NB4 (cell line): ENCODE measurements at regions not wholly inside any gene's neighbourhood (a gene's known extent, or its start where the extent isn't known, plus 50 kb on each side); places are given as distances from the start of the nearest gene placed in this dataset.

ENCODE experiments used
- CTCF ChIP-seq: IDR thresholded peaks from one replicate; pipeline ENCODE4 v1.5.1; 2012; ENCODE audit warnings: low read depth, low read length
- MAX ChIP-seq: IDR thresholded peaks from 2 replicates; pipeline ENCODE4 v1.6.1; 2011; ENCODE audit warnings: low read depth, low read length
- MYC ChIP-seq: IDR thresholded peaks from 2 replicates; pipeline ENCODE4 v1.6.1; 2011; ENCODE audit warnings: low read depth, low read length
- POLR2A ChIP-seq: IDR thresholded peaks from 2 replicates; pipeline ENCODE4 v1.6.1; 2011; ENCODE audit warnings: mild to moderate bottlenecking; ENCODE audit not compliant: insufficient read length; ENCODE audit errors: extremely low read depth

DNA sequence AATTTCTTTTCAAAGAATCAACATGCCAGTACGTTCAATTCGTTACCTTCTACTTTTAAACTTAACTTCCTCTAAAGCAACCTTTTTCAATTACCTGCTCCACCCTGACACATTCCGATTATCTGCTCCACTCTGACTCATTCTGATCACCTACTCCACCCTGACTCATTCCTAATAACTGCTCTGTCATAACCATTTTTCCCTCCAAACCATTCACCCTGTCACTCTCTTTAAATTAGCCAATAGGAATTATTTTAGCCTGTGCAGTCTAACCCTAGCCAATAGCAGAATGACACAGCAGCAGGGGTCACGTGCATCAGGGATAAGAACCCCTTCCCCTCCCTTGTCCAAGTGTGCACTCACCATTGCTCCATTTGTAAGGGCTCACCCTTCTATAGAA is 557.4 kb upstream of the EYS start:
- TF ChIP-seq CTCF (no peak), POLR2A (no peak), MAX (no peak), MYC (no peak)
